Upper lobe of right lung (tissue), 1 donor: ENCODE measurements at regions not wholly inside any gene's neighbourhood (a gene's known extent, or its start where the extent isn't known, plus 50 kb on each side); places are given as distances from the start of the nearest gene placed in this dataset.

ENCODE experiments used
- ATAC-seq: fragments of 200-7000 bp; cut with Tn5 transposase; one replicate; pipeline ENCODE4 v1.9.1; 2020; ENCODE audit warnings: mild to moderate bottlenecking, moderate library complexity
- DNase-seq: peaks from one replicate; pipeline ENCODE4 v3.0.0-alpha.2; 2020
- H3K27ac ChIP-seq: fragments of 200-600 bp; one replicate; pipeline ENCODE4 v1.8.0; 2022
- H3K27me3 ChIP-seq: fragments of 200-600 bp; one replicate; pipeline ENCODE4 v1.8.0; 2022; ENCODE audit warnings: mild to moderate bottlenecking
- H3K36me3 ChIP-seq: fragments of 200-600 bp; one replicate; pipeline ENCODE4 v1.8.0; 2022
- H3K4me1 ChIP-seq: fragments of 200-600 bp; one replicate; pipeline ENCODE4 v1.8.0; 2022
- H3K4me3 ChIP-seq: fragments of 200-600 bp; one replicate; pipeline ENCODE4 v1.8.0; 2022; ENCODE audit warnings: mild to moderate bottlenecking
- H3K9me3 ChIP-seq: fragments of 200-600 bp; one replicate; pipeline ENCODE4 v1.8.0; 2022
- intact Hi-C: fragments of 100-400 bp; cut with DNase I; formaldehyde crosslinking; loops from one replicate; pipeline ENCODE4 v1.11.0; 2022
- TF ChIP-seq, protein P1 (sequence below): fragments of 200-600 bp; IDR thresholded peaks from one replicate; pipeline ENCODE4 v1.8.0; 2022; ENCODE audit warnings: antibody characterized with exemption
- donor health status: DM: no; HTN: yes; CAD: no; lungs with severe emphysema.

DNA sequence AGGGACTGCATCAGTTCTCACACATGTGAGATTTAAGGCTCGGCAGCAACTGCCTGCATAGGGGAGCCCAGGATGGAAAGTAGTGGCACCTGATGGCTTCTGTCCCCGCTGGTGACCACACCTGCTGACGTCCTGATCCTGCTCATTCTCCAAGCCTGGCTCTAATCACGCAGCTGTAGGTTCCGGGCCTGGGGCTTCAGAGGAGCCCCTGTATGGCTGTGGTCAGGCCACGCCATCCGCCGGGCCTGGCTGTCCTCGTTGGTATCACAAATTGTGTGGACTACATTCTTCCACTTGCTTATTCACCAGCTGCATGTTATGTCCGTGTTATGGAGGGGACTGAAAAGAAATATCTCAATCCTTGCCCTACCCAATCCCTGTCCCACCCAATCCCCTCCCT, 580.0 kb downstream of the TBC1D22A start:
- ATAC-seq (no peak), DNase-seq (no peak)
- no peaks in the 10 kb centered on the region for H3K36me3 ChIP-seq
- H3K27ac ChIP-seq, result no peak overlapping the region
- TF ChIP-seq, protein P1, sequence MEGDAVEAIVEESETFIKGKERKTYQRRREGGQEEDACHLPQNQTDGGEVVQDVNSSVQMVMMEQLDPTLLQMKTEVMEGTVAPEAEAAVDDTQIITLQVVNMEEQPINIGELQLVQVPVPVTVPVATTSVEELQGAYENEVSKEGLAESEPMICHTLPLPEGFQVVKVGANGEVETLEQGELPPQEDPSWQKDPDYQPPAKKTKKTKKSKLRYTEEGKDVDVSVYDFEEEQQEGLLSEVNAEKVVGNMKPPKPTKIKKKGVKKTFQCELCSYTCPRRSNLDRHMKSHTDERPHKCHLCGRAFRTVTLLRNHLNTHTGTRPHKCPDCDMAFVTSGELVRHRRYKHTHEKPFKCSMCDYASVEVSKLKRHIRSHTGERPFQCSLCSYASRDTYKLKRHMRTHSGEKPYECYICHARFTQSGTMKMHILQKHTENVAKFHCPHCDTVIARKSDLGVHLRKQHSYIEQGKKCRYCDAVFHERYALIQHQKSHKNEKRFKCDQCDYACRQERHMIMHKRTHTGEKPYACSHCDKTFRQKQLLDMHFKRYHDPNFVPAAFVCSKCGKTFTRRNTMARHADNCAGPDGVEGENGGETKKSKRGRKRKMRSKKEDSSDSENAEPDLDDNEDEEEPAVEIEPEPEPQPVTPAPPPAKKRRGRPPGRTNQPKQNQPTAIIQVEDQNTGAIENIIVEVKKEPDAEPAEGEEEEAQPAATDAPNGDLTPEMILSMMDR, result no peak
- H3K4me3 ChIP-seq, result no peak overlapping the region
- intact Hi-C loops, result no loop called here
- H3K9me3 ChIP-seq, result no peaks in the 10 kb centered on the region
- peaks cover 4% of the 10 kb centered on the region for H3K27me3 ChIP-seq
- H3K4me1 ChIP-seq, result no peaks in the 10 kb centered on the region

DNA sequence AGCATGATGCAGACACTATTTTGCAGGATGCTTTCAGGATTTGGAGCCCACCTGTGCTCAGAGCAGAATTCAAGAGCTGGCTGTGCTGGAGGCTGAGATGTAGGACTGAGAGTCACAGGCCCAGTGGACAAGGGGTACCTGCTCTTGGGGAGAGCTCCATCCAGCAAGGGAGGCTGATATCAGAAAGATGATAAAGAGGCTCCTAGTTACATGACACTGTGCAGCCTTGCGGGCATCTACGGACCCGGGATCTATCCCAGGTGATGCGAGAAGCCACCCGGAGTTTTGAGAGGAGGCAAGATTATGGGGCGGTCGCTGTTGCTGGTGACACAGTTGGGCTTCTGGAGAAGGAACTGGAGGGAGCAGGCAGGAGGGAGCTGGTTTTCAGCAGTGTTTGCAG, 579.0 kb downstream of the TBC1D22A start:
- intact Hi-C loops, result no loop called here
- Histone ChIP-seq H3K4me3 (no peak overlapping the region), H3K27me3 (peaks cover 4% of the 10 kb centered on the region), H3K36me3 (no peaks in the 10 kb centered on the region), H3K27ac (no peak overlapping the region), H3K9me3 (no peaks in the 10 kb centered on the region), H3K4me1 (no peaks in the 10 kb centered on the region)
- DNase-seq (no peak), ATAC-seq (no peak)
- TF ChIP-seq, protein P1, result no peak

DNA sequence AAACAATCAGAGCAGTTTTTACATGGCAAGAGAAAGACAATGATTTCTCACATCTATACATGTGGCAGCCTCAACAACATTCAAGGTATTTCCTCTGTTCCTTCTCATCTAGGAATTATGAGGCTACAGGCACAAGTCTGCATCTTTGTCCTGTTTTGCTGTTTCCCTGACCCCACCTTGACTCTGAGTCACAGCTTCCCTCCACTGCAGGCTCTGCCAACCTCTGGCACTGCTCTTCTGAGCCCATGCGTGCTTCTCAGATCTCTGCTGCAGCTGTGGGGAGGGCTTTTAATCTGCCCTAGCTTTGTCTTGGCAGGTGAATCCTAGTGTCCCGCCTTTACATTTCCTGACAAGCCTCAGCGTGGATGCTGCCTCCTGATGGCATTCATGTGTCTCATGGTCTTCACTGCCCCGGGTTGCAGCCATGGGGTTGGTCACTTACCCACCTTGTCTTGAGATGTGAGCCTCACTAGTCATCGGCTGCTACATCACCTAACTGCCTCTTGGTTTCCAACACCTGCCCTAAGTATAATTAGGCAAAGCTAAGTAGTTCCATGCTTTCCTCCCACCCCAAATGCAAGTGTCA, 578.5 kb downstream of the TBC1D22A start:
- H3K27me3 ChIP-seq, result peaks cover 4% of the 10 kb centered on the region
- H3K4me1 ChIP-seq, result no peaks in the 10 kb centered on the region
- H3K9me3 ChIP-seq, result no peaks in the 10 kb centered on the region
- no peak overlapping the region for H3K27ac ChIP-seq
- ATAC-seq (no peak), DNase-seq (no peak)
- TF ChIP-seq, protein P1, result no peak
- H3K36me3 ChIP-seq, result no peaks in the 10 kb centered on the region
- intact Hi-C loops, result no loop called here
- no peak overlapping the region for H3K4me3 ChIP-seq

DNA sequence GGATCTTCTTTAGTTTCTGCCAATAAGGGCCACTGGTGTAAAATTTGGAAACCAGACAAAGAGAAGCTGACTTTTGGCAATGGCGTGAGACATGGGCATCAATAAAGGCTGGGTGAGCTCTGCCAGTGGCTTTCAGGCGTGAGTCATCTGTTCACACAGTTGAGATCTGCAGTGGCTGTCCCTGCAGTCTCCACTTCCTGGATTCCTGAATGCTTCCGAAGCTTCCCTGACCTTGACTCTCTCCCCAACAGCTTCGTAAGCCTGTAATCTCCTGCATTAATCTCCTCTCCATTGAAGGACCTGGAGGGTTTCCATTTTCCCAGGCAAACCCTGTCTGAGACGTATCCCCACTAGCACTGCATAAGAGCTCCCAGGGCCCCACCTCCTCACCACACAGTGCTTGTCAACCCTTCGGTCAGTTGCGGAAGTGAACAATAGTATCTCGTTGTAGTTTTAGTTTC, 574.7 kb downstream of the TBC1D22A start:
- Histone ChIP-seq H3K4me3 (peak overlapping the region; percentile 26), H3K27me3 (no peaks in the 10 kb centered on the region), H3K4me1 (no peaks in the 10 kb centered on the region), H3K27ac (peak overlapping the region; percentile 51), H3K9me3 (no peaks in the 10 kb centered on the region), H3K36me3 (no peaks in the 10 kb centered on the region)
- DNase-seq (no peak), ATAC-seq (peak; percentile 54)
- TF ChIP-seq, protein P1, result no peak
- intact Hi-C loops, result no loop called here

DNA sequence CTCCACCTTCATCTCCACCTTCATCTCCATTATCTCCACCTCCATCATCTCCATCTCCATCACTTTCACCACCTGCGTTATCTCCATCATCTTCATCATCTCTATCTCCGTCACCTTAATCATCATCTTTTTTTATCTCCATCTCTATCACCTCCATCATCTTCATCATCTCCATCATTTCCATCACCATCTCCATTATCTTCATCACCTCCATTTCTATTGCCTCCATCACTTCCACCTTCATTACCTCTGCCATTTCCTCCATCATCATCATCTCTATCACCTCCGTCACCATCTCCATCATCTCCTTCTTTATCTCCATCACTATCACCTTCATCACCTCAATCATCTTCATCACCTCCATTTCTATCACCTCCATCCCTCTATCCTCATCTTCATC, 573.5 kb downstream of the TBC1D22A start:
- intact Hi-C loops, result no loop called here
- no peak for ATAC-seq
- H3K4me1 ChIP-seq, result no peaks in the 10 kb centered on the region

More for the DNA sequence above, 573.5 kb downstream of the TBC1D22A start:
- H3K36me3 ChIP-seq, result no peaks in the 10 kb centered on the region
- no peak for DNase-seq
- TF ChIP-seq, protein P1, result no peak
- H3K27me3 ChIP-seq, result no peaks in the 10 kb centered on the region
- H3K9me3 ChIP-seq, result no peaks in the 10 kb centered on the region
- no peak overlapping the region for H3K27ac ChIP-seq
- no peak overlapping the region for H3K4me3 ChIP-seq
